NCI-H446 treated with DMSO at 0.1 percent for 48 hours (cell line): ENCODE measurements at regions not wholly inside any gene's neighbourhood (a gene's known extent, or its start where the extent isn't known, plus 50 kb on each side); places are given as distances from the start of the nearest gene placed in this dataset.
"Not testable (repeated sequence)": the region's sequence is repeated elsewhere in the genome, so short reads cannot be mapped to it uniquely, and the experiment has no call there.

Experiments used
- DNase-seq: peaks from one replicate; lab custom pipeline; 2025; lab: John Stamatoyannopoulos, UW

DNA sequence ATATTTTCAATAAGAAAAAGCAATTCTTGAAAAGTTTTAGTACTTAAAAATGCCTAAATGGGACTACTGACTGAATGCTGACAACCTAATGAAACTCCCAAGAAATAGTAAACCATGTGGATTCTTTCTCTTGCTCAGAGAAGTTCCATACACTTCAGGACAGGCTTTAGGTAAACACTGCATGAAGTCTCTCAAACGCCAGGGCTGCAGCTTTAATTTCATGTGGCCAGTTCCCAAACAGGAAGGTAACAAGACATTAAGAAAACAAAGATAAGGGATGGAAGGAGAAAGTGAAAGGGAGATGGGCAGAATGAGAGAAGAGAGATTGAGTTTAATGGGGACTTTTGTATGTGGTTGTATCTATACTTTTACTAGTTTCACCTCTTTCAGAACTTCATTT, 734.7 kb upstream of the PKDCC start:
- DNase-seq, result no peak

- DNase-seq, result no peak
Measured at GRCh38 chr2:41314511-41315070, 733.2 kb upstream of the PKDCC start.

GRCh38 chr2:41319437-41319836, 728.4 kb upstream of the PKDCC start:
- DNase-seq, result no peak

DNA sequence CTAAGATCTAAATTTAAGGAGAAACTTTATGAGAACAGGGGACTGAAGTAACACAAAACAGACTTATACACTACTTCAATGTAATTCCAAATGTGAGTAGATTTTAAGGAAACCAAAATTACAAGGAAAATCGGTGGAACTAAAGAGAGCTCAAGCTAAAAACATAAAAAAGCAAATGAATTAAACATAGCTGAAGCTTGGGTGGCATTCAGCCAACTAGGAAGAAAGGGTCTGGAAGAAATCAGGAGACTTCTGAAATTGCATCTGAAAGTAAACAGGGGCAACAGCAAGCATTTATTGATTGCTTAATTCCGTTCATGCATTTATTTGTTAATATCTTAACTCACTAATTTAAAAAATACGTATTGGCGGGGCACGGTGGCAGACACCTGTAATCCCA, 727.3 kb upstream of the PKDCC start:
- DNase-seq, result no peak

- DNase-seq, result no peak
Measured at GRCh38 chr2:41321351-41321750, 726.5 kb upstream of the PKDCC start.

DNA sequence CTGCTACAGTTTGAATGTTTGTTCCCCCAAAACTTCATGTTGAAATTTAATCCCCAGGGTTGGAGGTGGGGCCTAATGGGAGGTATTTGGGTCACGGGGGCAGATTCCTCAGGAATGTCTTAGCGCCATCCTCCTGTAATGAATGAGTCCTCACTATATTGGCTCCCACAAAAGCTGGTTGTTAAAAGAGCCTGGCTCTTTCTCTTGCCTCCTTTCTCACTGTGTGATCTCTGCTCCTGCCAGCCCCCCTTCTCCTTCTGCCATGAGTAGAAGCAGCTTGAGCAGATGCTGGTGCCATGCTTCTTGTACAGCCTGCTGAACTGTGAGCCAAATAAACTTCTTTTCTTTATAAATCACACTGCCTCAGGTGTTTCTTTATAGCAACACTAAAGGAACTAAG, 721.0 kb upstream of the PKDCC start:
- DNase-seq, result no peak

- no peak for DNase-seq
Measured at GRCh38 chr2:41329040-41329439, 718.8 kb upstream of the PKDCC start.

GRCh38 chr2:41334159-41334558, 713.7 kb upstream of the PKDCC start:
- no peak for DNase-seq

DNA sequence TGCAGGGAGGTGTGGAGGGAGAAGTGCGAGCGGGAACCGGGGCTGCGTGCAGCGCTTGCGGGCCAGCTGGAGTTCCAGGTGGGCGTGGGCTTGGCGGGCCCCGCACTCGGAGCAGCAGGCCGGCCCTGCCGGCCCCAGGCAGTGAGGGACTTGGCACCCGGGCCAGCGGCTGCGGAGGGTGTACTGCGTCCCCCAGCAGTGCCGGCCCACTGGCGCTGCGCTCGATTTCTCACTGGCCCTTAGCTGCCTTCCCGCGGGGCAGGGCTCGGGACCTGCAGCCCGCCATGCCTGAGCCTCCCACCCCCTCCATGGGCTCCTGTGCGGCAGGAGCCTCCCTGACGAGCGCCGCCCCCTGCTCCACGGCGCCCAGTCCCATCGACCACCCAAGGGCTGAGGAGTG, 712.2 kb upstream of the PKDCC start:
- DNase-seq, result not testable (repeated sequence)

GRCh38 chr2:41337956-41338355, 709.9 kb upstream of the PKDCC start:
- no peak for DNase-seq

DNA sequence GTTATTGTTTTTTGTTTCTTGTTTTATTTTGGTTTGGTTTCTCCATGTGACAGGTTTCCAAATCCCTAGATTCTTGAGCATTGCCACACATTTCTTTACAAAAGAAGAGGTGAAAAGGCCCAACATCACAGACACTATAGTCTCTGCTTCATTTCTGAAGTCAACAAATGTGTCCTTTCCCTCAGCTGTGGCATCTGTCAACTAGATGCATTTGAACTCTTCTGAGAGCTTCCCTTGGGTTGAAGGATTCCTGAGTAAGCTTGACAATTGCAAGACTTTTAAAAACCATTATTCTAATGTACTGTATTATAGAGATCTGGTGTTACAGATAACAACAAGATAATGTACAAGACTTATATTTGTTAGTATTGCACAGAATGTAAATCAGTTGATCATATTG, 703.3 kb upstream of the PKDCC start:
- no peak for DNase-seq

- DNase-seq, result no peak
Measured at GRCh38 chr2:41353060-41353459, 694.8 kb upstream of the PKDCC start.

DNA sequence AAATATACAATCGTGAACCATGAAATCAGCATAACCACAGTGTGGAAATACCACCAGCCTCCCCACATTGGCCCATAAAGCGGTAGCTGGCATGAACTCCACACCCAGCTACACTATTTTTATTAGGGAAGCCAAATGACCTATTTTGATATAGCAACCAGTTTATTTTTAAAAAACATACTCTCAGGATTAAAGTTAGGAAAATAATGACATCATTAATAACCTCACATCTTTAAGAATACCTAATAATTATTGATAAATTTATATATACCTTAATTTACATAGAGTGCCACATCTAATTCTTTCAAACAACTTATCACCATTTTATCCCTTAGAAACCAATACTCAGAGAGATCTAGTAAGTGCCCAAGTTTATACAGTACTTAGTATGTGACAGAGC, 692.0 kb upstream of the PKDCC start:
- DNase-seq, result no peak

DNA sequence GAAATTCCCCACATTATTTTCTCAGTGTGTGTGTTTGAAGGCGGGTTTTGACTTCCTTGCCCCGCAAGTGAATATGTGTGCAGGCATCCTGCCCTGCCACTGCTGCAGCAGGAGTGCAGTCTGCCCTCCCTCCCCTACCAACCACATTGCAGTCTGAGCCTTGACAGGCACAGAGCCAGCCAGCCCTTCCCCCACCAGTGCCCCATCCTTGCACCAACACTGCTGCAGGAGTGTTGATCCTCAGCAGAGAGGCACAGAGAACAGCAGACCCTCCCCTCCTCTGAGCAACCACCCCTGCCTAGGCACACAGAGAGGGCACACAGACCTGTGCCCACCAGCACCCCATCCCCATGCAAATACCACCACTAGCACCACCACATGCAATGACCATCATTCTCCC, 683.0 kb upstream of the PKDCC start:
- DNase-seq, result no peak

- no peak for DNase-seq
Measured at GRCh38 chr2:41375901-41376300, 671.9 kb upstream of the PKDCC start.

GRCh38 chr2:41377837-41378236, 670.0 kb upstream of the PKDCC start:
- DNase-seq, result no peak

DNA sequence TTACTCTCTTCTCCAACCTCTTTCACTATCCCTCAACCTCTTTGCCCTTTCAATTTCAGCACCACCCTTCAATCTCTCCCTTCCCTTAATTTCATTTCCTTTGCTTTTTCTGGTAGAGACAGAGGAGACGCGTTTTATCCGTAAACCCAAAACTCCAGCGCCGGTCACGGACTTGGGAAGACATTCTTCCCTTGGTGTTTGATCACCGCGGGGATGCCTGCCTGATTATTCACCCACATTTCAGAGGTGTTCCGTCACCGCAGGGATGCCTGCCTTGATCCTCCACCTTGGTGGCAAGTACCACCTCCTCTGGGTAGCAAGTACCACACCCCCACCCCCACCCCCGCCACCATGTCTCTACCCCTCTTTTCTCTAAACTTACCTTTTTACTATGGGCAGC, 669.4 kb upstream of the PKDCC start:
- DNase-seq, result no peak

GRCh38 chr2:41379496-41380221, 668.2 kb upstream of the PKDCC start:
- no peak for DNase-seq

DNA sequence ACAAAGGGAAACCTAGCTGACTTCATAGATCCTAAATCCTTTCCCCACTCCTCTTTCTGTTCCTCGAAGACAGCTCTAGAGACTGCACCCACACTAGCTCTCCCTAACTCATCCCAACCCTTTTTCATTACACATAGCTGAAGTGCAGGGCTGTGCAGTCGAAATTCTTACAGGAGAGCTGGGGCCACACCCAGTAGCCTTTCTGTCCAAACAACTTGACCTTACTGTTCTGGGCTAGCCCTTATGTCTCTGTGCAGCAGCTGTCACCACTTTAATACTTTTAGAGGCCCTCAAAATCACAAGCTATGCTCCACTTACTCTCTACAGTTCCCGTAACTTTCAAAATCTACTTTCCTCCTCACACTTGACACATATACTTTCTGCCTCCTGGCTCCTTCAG, 666.1 kb upstream of the PKDCC start:
- no peak for DNase-seq

GRCh38 chr2:41387519-41387918, 660.3 kb upstream of the PKDCC start:
- DNase-seq, result no peak

DNA sequence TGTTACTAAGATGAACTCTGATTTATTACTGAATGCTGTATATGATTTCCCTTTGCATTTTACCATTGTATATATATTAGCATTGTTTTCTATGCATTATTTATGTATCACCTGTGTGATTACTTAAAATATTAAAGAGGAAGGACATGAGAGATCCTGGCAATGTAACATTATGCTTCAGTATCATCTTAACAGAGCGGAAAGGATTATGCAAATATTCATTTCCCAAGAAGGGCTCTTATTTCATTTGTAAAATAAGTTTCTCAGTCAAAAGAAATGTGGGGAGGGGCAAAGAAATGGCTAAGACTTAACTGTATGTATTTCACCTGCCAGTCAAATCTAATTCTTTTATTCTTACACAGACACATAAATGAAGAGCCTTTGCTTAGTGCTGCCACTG, 654.2 kb upstream of the PKDCC start:
- DNase-seq, result no peak

DNA sequence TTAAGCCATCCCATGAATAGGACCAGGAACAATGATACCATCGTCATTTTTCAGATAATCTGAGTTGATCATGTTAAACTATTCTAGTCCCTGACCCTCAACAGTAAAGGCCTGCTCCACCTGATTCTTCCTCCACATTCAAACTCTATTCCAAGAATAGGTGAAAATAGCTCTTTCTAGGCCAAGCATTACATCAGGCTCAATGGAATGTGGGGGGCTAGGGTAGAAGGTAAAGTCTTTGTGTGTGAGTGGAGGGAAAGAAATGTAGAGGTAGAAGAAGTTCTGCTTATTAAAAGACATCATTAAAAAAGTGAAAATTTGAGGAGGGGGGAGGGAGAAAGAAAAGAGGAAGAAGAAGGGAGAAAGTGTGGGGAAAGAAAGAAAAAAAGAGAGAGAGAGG, 653.3 kb upstream of the PKDCC start:
- no peak for DNase-seq

DNA sequence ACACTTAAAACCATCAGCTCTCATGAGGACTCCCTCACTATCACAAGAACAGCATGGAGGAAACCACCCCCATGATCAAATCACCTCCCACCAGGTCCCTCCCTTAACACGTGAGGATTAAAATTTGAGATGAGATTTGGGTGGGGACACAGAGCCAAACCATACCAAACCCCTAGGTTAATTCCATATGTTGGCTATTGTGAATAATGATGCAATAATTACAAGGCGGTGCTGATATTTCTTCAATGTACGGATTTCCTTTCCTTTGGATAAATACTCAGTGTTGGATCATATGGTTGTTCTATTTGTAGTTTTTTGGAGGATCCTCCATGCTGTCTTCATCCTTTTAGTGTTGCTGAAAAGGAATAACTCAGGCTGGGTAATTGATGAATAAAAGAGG, 652.1 kb upstream of the PKDCC start:
- no peak for DNase-seq

- DNase-seq, result no peak
Measured at GRCh38 chr2:41399437-41400087, 648.3 kb upstream of the PKDCC start.
